ENCODE measurements at regions not wholly inside any gene's neighbourhood (a gene's known extent, or its start where the extent isn't known, plus 50 kb on each side); places are given as distances from the start of the nearest gene placed in this dataset.
"Not testable (repeated sequence)": the region's sequence is repeated elsewhere in the genome, so short reads cannot be mapped to it uniquely, and the experiment has no call there.

- DNase-seq (ENCODE audit: low spot score) = no peak
- intact Hi-C loops (cut with DNase I) = no loop called here
Observed at GRCh38 chr5:154702477-154702876, 52.7 kb upstream of the LARP1 start.

- intact Hi-C loops (cut with DNase I) = loop anchor here in 1 of 2 donors (2.0 kb wide), 1 partner anchor 79 kb away; no protein-coding TSS in a partner anchor
- not testable (repeated sequence) for DNase-seq (ENCODE audit: low spot score)
Observed at GRCh38 chr5:154701725-154702124, 53.5 kb upstream of the LARP1 start.

GRCh38 chr5:154701181-154701580 lies 54.0 kb upstream of the LARP1 start:
- no peak for DNase-seq (ENCODE audit: low spot score)
- intact Hi-C loops (cut with DNase I) = loop anchor here in 1 of 2 donors (2.0 kb wide), 1 partner anchor 78 kb away; no protein-coding TSS in a partner anchor

GRCh38 chr5:154700289-154700928 lies 54.8 kb upstream of the LARP1 start:
- intact Hi-C loops (cut with DNase I) = loop anchor here in 1 of 2 donors (2.0 kb wide), 1 partner anchor 78 kb away; no protein-coding TSS in a partner anchor
- not testable (repeated sequence) for DNase-seq (ENCODE audit: low spot score)

GRCh38 chr5:154698763-154699162 lies 56.4 kb upstream of the LARP1 start:
- no peak for DNase-seq (ENCODE audit: low spot score)
- intact Hi-C loops (cut with DNase I) = no loop called here

DNA sequence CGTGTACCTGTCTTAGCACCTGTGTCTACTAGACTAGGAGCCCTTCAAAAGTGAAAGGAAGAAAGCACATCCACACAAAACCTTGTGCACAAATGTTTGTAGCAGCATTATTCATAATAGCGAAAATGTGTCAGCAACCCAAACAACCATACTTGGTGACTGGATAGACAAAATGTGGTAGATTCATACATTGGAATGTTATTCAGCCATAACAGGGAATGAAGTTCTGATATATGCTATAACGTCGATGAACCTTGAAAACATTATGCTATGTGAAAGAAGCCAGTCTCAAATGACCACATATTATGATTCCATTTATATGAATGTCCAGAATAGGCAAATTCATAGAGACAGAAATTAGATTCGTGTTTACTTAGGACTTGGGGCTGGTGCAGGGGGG lies 57.8 kb upstream of the LARP1 start:
- intact Hi-C loops (cut with DNase I) = no loop called here
- DNase-seq (ENCODE audit: low spot score) = no peak

- DNase-seq (ENCODE audit: low spot score) = no peak
- intact Hi-C loops (cut with DNase I) = no loop called here
Observed at GRCh38 chr5:154696891-154697290, 58.3 kb upstream of the LARP1 start.

DNA sequence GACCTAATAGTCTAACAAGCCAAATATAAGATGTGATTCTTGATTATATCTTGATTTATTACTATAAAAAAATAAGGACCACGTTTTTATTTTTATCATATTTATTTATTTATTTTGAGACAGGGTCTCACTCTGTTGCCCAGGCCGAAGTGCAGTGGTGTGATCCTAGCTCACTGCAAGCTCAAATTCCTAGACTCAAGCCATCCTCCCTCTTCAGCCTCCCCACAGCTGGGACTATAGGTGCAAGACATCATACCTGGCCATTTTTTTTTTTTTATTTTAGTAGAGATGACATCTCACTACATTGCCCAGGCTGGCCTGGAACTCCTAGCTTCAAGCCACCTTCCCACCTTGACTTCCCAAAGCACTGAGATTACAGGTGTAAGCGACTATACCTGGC lies 61.0 kb upstream of the LARP1 start:
- intact Hi-C loops (cut with DNase I) = no loop called here
- DNase-seq (ENCODE audit: low spot score) = peak; percentile 22

DNA sequence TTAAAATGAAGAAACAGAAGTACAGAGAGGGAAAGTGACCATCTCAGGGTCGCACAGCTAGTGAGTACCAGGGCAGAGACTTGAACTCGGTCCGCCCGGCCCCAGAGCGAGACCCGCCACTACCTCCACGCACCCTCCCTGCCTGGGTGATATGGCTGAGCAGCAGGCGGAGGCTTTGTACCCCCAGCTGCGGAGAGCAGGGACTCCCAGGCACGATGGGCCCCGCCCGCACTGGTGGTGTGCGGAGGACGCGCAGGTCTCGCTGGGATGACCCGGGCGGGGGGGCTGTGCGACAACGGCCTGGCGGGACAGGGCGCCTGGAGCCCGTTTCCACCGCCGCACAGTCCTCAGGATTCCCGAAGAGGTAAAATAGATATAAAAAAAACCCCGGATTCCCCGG lies 64.7 kb upstream of the LARP1 start:
- intact Hi-C loops (cut with DNase I) = no loop called here

DNA sequence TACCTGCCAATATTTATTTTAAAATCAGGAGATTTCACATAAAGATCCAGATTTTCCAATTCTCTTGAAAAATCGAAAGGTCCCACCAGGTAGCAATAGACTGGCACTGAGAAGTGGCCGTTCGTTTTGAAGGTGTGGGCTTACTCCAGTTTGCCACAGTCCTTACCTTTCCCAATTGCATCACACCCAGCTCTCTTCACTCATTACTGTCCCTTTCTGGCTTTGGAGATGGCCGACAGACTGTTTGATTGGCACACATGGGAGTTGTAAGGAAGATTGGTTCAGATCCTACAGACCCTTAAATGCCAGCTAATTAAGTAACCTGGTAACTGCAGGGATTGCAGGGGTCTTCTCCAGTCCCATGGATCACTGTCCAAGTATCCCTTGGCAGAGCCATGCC lies 68.7 kb upstream of the LARP1 start:
- intact Hi-C loops (cut with DNase I) = loop anchor here in 1 of 2 donors (10.0 kb wide), 1 partner anchor 68 kb away; the partner anchor contains the start of gene LARP1
- DNase-seq (ENCODE audit: low spot score) = peak; percentile 19

More for the DNA sequence above, 64.7 kb upstream of the LARP1 start:
- DNase-seq (ENCODE audit: low spot score) = peak; percentile 74

GRCh38 chr5:154683101-154683880 lies 71.9 kb upstream of the LARP1 start:
- DNase-seq (ENCODE audit: low spot score) = no peak
- intact Hi-C loops (cut with DNase I) = loop anchor here in 1 of 2 donors (10.0 kb wide), 1 partner anchor 72 kb away; the partner anchor contains the start of gene LARP1

- no peak for DNase-seq (ENCODE audit: low spot score)
- intact Hi-C loops (cut with DNase I) = no loop called here
Observed at GRCh38 chr5:154679501-154679900, 75.7 kb upstream of the LARP1 start.

DNA sequence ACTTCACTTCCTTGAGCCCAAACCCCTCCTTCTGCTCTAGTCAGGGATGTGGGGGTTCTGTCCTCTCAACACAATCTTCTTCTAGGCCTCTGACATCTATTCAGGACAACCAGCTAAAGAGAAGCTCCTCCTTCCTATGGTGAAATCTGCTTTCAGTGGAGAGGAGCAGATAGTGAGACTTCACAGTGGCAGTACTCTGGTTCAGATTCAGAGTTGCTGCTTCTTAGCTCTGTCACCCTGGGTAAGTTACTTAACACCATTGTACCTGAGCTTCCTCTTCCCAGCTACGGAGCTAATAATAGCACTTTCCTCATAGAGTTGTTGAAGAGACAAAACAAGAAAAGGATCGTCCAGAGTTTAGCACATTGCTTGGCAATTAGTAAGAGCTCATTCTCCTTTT lies 77.3 kb upstream of the LARP1 start:
- intact Hi-C loops (cut with DNase I) = no loop called here
- DNase-seq (ENCODE audit: low spot score) = no peak

GRCh38 chr5:154676508-154676907 lies 78.7 kb upstream of the LARP1 start:
- no peak for DNase-seq (ENCODE audit: low spot score)
- intact Hi-C loops (cut with DNase I) = no loop called here

DNA sequence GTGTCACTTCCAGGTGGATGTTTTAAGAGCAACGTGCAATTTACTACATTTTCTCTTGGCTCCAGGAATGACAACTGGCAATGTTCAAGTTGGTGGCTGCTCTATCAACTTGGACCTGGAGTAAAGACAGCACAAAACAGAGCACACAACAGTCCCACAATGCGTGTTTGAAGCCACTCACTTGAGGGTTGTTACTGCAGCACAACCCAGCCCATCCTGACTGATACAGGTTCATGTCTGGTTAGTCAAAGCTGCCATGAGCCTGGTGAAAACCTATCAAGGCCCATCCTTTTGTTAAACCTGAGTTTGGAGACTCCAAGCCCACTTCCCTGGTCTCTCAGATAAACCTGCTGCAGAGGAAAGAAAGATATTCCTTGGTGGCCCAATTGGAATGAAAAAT lies 81.1 kb upstream of the LARP1 start:
- DNase-seq (ENCODE audit: low spot score) = no peak
- intact Hi-C loops (cut with DNase I) = no loop called here

DNA sequence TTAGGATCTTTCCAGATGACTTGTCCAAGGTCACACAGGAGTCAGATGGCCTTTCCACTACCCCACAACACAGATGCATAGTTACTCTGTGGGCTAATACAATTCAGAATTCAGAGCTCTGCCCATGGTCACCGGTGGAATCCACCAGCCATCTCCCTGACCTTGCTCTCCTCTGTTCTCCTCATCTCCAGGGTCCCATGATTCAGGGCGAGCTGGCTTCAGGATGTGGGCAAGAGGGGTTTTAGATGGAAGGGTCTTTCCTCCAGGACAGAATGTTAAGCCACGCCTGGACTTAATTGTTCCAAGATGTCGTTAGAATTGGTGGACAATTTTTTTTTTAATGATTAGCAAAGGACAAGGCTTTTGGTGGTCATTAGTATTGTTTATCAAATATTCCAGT lies 81.7 kb upstream of the LARP1 start:
- intact Hi-C loops (cut with DNase I) = no loop called here

GRCh38 chr5:154669913-154670312 lies 85.3 kb upstream of the LARP1 start:
- intact Hi-C loops (cut with DNase I); DNase-seq (ENCODE audit: low spot score): not testable (repeated sequence)

More for the DNA sequence above, 81.7 kb upstream of the LARP1 start:
- no peak for DNase-seq (ENCODE audit: low spot score)

DNA sequence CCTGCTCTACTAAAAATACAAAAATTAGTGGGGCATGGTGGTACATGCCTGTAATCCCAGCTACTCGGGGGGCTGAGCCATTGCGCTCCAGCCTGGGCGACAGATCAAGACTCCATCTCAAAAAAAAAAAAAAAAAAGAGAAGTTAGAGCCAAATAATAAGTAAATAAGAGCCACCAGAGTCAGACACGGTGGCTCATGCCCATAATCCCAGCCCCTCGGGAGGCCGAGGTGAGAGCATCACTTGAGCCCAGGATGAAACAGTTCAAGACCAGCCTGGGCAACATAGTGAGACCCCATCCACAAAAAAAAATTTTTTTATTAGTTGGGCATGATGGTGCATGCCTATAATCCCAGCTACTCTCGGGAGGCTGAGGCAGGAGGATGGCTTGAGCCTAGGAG lies 85.8 kb upstream of the LARP1 start:
- intact Hi-C loops (cut with DNase I) = no loop called here
- DNase-seq (ENCODE audit: low spot score) = no peak

DNA sequence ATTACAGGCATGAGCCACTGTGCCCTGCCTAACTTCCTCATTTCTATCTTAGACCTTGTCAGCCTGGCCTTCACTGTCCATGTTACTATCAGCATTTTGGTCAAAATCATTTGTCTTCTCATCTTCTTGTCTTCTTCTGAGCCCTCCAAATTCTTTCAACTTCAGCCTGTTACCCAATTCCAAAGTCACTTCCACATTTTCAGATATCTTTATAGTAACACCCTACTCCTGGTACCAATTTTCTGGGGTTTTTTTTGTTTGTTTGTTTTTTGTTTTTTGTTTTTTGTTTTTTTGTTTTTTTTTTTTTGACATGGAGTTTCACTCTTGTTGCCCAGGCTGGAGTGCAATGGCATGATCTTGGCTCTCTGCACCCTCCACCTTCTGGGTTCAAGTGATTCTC lies 90.3 kb upstream of the LARP1 start:
- no peak for DNase-seq (ENCODE audit: low spot score)
- intact Hi-C loops (cut with DNase I) = no loop called here

DNA sequence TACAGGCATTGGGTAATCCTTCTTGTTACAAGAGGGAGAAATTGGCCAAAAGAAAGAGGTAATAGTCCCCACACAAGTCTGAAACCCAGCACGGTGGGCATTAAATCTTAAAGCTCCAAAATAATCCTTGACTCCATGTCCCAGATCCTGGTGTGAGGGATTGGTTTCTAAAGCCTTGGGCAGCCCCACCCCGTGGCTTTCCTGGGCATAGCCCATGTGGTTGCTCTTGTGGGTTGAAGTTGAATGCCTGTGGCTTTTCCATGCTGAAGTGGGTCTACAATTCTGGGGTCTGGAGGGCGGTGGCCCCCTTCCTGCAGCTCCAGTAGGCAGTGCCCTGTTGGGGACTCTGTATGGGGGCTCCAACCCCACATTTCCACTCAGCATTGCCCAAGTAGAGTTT lies 91.8 kb upstream of the LARP1 start:
- intact Hi-C loops (cut with DNase I) = no loop called here
- peak; percentile 48 for DNase-seq (ENCODE audit: low spot score)
